Peyer's patch (tissue), 4 donors: ENCODE measurements at regions not wholly inside any gene's neighbourhood (a gene's known extent, or its start where the extent isn't known, plus 50 kb on each side); places are given as distances from the start of the nearest gene placed in this dataset.

Experiments
- DNase-seq, 3 donors: peaks; one replicate each; pipeline ENCODE4 v3.0.0-alpha.2; 2017 to 2019
- H3K27ac ChIP-seq, 4 donors: fragments of 200-600 bp; sonication (generic); one replicate each; pipeline ENCODE4 v1.5.1; 2016 to 2019
- H3K27me3 ChIP-seq, 2 donors: fragments of 200-600 bp; sonication (generic); one replicate each; pipeline ENCODE4 v1.5.1; 2019
- H3K36me3 ChIP-seq, 3 donors: fragments of 200-600 bp; sonication (generic); one replicate each; pipeline ENCODE4 v1.5.1; 2016 to 2019
- H3K4me1 ChIP-seq, 4 donors: fragments of 200-600 bp; sonication (generic); one replicate each; pipeline ENCODE4 v1.5.1; 2016 to 2019
- H3K4me3 ChIP-seq, 4 donors: fragments of 200-600 bp; sonication (generic); 1 replicate in 3 of 4; 2 replicates in 1 of 4; pipeline ENCODE4 v1.5.1; 2016 to 2019; ENCODE audit warnings: mild to moderate bottlenecking in 1 of 4
- H3K9me3 ChIP-seq, 4 donors: fragments of 200-600 bp; sonication (generic); one replicate each; pipeline ENCODE4 v1.5.1; 2016 to 2019; ENCODE audit warnings: mild to moderate bottlenecking in 1 of 4
- CTCF ChIP-seq, 6 experiments: fragments of 450-650 bp in 4 of 6; fragments of 200-600 bp in 2 of 6; sonication (generic) in 1 of 6; IDR thresholded peaks; one replicate each; pipeline ENCODE4 v1.5.1; 2017 to 2019; ENCODE audit warnings: antibody characterized with exemption in 6 of 6, mild to moderate bottlenecking in 3 of 6, moderate library complexity in 1 of 6
- POLR2A ChIP-seq, 2 donors: fragments of 450-650 bp; IDR thresholded peaks; one replicate each; pipeline ENCODE4 v1.5.1; 2017; ENCODE audit warnings: antibody characterized with exemption in 2 of 2, mild to moderate bottlenecking in 2 of 2, moderate library complexity in 2 of 2

DNA sequence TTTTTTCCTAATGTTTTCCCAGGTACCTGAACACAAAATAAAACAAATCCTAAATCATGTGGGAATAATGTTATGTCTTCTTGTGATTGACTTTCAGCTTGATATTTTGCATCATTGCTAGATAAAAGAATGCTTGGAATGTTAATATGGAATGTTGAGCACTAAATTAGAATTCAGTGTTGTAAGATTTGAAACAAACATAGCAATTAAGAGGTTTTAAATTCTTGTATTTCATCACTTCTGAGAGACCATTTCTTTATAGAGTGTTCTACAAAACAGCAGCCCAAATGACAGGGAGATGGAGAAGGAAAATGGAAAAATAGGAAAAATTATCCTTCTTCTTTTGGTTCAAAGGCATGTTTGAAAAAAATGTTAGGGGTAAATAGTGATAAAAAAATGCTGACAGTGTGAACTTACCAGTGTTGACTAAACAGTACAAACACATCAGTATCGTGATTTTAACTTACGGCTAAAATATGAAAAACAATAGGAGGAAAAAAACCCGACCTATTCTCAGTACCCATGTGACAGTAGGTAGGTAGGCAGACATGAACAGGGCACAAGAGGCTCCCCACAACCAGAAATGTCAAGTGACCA, 102.6 kb upstream of the PDE5A start:
- Histone ChIP-seq H3K27ac (peak overlapping the region in 1 of 4 donors; percentile 1), H3K36me3 (no peaks in the 10 kb centered on the region), H3K9me3 (no peaks in the 10 kb centered on the region), H3K27me3 (no peaks in the 10 kb centered on the region), H3K4me1 (peaks cover 0 to 16% (median 0%) of the 10 kb centered on the region in 4 donors), H3K4me3 (no peak overlapping the region)
- no peak for TF ChIP-seq POLR2A (IDR thresholded peaks at IDR 0.05)
- no peak for TF ChIP-seq CTCF (IDR thresholded peaks at IDR 0.05)
- DNase-seq: no peak

GRCh38 chr4:119730671-119730950, 102.0 kb upstream of the PDE5A start:
- no peaks in the 10 kb centered on the region for H3K36me3 ChIP-seq
- H3K4me3 ChIP-seq: no peak overlapping the region
- no peak for TF ChIP-seq POLR2A (IDR thresholded peaks at IDR 0.05)
- TF ChIP-seq CTCF (IDR thresholded peaks at IDR 0.05): no peak
- peak overlapping the region in 1 of 4 donors; percentile 1 for H3K27ac ChIP-seq
- H3K9me3 ChIP-seq: no peaks in the 10 kb centered on the region
- H3K4me1 ChIP-seq: peaks cover 0 to 22% (median 0%) of the 10 kb centered on the region in 4 donors
- no peaks in the 10 kb centered on the region for H3K27me3 ChIP-seq
- DNase-seq: no peak

DNA sequence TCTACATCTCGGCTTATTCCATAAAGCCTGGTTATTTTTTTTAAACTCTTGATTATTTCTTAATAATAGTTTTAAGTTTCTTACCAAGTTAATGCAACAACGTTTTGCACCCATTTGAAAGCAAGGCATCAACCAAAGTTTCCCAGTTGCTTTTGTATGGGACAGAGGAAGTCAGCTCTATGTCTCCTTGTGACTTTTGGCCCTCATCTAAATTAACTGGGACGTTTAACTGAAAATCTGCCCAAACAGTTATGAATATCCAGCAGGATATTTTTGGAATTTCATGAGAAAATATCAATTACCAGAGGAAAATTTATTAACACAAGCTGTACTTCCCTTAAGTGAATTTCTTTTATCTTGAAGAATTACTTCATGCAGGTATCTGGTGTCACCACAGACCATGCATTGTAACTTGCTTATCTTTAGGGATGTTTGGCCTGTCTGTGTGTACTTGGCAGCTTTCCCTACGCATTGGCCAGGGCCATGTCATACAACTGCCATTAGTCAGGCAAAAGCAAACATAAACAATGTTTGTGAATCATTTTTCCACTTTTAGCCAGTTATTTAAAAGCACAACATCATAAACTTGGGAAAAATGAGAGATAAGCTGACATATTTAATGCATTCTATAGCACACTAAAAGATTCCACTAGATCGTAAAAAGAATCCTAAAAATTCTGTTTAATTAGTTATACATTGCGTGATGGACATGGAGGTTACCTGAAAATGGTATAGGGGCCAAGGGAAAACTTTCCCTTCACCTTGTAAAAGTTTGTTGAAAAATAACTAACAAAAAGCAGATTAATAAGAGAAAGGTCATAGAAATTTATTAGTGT, 101.4 kb upstream of the PDE5A start:
- no peaks in the 10 kb centered on the region for H3K27me3 ChIP-seq
- no peak overlapping the region for H3K4me3 ChIP-seq
- H3K27ac ChIP-seq: peak overlapping the region in 1 of 4 donors; percentile 1
- H3K9me3 ChIP-seq: no peaks in the 10 kb centered on the region
- DNase-seq: peak in 1 of 3 donors; percentile 59
- H3K4me1 ChIP-seq: peaks cover 0 to 23% (median 0%) of the 10 kb centered on the region in 4 donors
- no peak for TF ChIP-seq POLR2A (IDR thresholded peaks at IDR 0.05)
- TF ChIP-seq CTCF (IDR thresholded peaks at IDR 0.05): no peak
- H3K36me3 ChIP-seq: no peaks in the 10 kb centered on the region

- H3K9me3 ChIP-seq: no peaks in the 10 kb centered on the region
- DNase-seq: no peak
- no peak overlapping the region for H3K4me3 ChIP-seq
- no peaks in the 10 kb centered on the region for H3K27me3 ChIP-seq
- H3K36me3 ChIP-seq: no peaks in the 10 kb centered on the region
- peaks cover 0 to 23% (median 0%) of the 10 kb centered on the region in 4 donors for H3K4me1 ChIP-seq
- no peak overlapping the region for H3K27ac ChIP-seq
- TF ChIP-seq CTCF (IDR thresholded peaks at IDR 0.05): no peak
- TF ChIP-seq POLR2A (IDR thresholded peaks at IDR 0.05): no peak
These were observed 100.3 kb upstream of the PDE5A start for GRCh38 chr4:119728692-119729593.

GRCh38 chr4:119728185-119728584, 99.6 kb upstream of the PDE5A start:
- no peaks in the 10 kb centered on the region for H3K27me3 ChIP-seq
- no peak overlapping the region for H3K27ac ChIP-seq
- H3K9me3 ChIP-seq: no peaks in the 10 kb centered on the region
- no peaks in the 10 kb centered on the region for H3K36me3 ChIP-seq
- no peak overlapping the region for H3K4me3 ChIP-seq
- peaks cover 0 to 23% (median 0%) of the 10 kb centered on the region in 4 donors for H3K4me1 ChIP-seq
- DNase-seq: no peak
- no peak for TF ChIP-seq CTCF (IDR thresholded peaks at IDR 0.05)
- no peak for TF ChIP-seq POLR2A (IDR thresholded peaks at IDR 0.05)
